ENCODE measurements at regions not wholly inside any gene's neighbourhood (a gene's known extent, or its start where the extent isn't known, plus 50 kb on each side); places are given as distances from the start of the nearest gene placed in this dataset.

DNA sequence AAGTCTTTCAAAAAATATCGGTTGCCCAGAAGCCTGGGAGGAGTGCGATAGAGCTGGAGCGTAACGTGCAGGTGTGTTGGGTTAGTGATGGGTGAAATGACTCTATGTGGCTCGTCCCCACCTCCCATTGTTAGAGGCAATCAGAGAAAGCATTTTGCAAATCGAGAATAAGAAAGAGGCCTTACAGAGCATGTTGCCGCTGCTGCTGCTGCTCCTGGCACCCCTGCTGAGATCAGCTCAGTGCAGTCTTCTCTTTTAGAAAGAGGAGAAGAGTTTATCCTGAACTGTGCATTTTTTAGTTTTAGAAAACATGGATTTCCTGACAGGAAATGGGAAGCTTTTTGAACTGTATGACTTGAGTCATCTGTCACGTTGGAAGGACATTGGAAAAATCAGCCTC lies 774.5 kb upstream of the RBFOX1 start:
- TF ChIP-seq, protein P1, sequence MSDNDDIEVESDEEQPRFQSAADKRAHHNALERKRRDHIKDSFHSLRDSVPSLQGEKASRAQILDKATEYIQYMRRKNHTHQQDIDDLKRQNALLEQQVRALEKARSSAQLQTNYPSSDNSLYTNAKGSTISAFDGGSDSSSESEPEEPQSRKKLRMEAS (IDR thresholded peaks at IDR 0.05), result no peak
- TF ChIP-seq, protein P2, sequence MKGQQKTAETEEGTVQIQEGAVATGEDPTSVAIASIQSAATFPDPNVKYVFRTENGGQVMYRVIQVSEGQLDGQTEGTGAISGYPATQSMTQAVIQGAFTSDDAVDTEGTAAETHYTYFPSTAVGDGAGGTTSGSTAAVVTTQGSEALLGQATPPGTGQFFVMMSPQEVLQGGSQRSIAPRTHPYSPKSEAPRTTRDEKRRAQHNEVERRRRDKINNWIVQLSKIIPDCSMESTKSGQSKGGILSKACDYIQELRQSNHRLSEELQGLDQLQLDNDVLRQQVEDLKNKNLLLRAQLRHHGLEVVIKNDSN (IDR thresholded peaks at IDR 0.05), result no peak
- no peak for TF ChIP-seq TAF1 (IDR thresholded peaks at IDR 0.05; ENCODE audit: low read depth)
- TF ChIP-seq YY1 (IDR thresholded peaks at IDR 0.05; ENCODE audit: low read depth), result no peak
- TF ChIP-seq EP300 (IDR thresholded peaks at IDR 0.05; ENCODE audit: borderline replicate concordance), result no peak
- TF ChIP-seq CEBPB (IDR thresholded peaks at IDR 0.05), result no peak
- no peak for TF ChIP-seq EGR1 (IDR thresholded peaks at IDR 0.05)
- no peak for TF ChIP-seq TCF12 (IDR thresholded peaks at IDR 0.05; ENCODE audit: low read depth)

DNA sequence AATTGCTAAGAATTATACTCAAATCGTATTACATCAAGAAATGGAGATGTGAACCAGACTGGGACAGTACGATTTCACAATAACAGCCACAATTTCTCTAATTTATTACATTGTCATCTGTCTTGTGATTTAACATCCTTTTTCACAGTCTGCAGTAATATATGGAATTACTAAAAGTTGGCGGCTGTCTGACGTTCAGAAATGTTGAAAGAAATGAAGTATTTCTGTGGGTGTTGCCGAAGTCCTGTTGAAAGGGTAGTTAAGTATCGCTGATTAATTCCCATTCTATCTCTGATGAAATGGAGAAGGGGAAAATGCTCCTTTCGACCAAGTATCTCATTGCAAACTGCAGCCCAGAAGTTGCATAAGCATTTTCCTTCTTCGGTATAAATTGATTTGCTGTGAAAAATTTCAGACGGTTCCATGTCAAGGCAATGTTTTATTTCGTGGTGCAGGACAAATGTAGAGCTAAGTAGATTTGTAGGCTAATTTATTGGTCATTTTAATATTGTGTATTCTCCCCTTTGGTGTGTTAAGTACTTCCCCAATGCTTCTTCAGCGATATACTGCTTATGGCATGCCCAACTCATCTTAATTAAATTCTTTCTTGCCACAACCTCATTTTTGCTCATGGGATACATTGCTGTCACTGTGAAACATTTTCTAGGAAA lies 775.2 kb upstream of the RBFOX1 start:
- TF ChIP-seq CREB1 (IDR thresholded peaks at IDR 0.05; ENCODE audit: low read depth), result no peak
- TF ChIP-seq EGR1 (IDR thresholded peaks at IDR 0.05), result no peak
- TF ChIP-seq EP300 (IDR thresholded peaks at IDR 0.05; ENCODE audit: borderline replicate concordance), result no peak
- no peak for TF ChIP-seq CEBPB (IDR thresholded peaks at IDR 0.05)
- TF ChIP-seq TEAD4 (IDR thresholded peaks at IDR 0.05), result no peak
- TF ChIP-seq, protein P2 (IDR thresholded peaks at IDR 0.05), result no peak
- TF ChIP-seq ZBTB7A (IDR thresholded peaks at IDR 0.05; ENCODE audit: low read depth), result no peak
- no peak for TF ChIP-seq TCF12 (IDR thresholded peaks at IDR 0.05; ENCODE audit: low read depth)
- TF ChIP-seq TAF1 (IDR thresholded peaks at IDR 0.05; ENCODE audit: low read depth), result no peak
- TF ChIP-seq, protein P3, sequence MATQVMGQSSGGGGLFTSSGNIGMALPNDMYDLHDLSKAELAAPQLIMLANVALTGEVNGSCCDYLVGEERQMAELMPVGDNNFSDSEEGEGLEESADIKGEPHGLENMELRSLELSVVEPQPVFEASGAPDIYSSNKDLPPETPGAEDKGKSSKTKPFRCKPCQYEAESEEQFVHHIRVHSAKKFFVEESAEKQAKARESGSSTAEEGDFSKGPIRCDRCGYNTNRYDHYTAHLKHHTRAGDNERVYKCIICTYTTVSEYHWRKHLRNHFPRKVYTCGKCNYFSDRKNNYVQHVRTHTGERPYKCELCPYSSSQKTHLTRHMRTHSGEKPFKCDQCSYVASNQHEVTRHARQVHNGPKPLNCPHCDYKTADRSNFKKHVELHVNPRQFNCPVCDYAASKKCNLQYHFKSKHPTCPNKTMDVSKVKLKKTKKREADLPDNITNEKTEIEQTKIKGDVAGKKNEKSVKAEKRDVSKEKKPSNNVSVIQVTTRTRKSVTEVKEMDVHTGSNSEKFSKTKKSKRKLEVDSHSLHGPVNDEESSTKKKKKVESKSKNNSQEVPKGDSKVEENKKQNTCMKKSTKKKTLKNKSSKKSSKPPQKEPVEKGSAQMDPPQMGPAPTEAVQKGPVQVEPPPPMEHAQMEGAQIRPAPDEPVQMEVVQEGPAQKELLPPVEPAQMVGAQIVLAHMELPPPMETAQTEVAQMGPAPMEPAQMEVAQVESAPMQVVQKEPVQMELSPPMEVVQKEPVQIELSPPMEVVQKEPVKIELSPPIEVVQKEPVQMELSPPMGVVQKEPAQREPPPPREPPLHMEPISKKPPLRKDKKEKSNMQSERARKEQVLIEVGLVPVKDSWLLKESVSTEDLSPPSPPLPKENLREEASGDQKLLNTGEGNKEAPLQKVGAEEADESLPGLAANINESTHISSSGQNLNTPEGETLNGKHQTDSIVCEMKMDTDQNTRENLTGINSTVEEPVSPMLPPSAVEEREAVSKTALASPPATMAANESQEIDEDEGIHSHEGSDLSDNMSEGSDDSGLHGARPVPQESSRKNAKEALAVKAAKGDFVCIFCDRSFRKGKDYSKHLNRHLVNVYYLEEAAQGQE (IDR thresholded peaks at IDR 0.05; ENCODE audit: low read depth), result no peak
- TF ChIP-seq RAD21 (IDR thresholded peaks at IDR 0.05; ENCODE audit: low read depth), result no peak
- no peak for TF ChIP-seq YY1 (IDR thresholded peaks at IDR 0.05; ENCODE audit: low read depth)
- TF ChIP-seq FOXM1 (IDR thresholded peaks at IDR 0.05; ENCODE audit: borderline replicate concordance, low read depth), result no peak
- TF ChIP-seq, protein P1 (IDR thresholded peaks at IDR 0.05), result no peak
- TF ChIP-seq NFIC (IDR thresholded peaks at IDR 0.05), result no peak

DNA sequence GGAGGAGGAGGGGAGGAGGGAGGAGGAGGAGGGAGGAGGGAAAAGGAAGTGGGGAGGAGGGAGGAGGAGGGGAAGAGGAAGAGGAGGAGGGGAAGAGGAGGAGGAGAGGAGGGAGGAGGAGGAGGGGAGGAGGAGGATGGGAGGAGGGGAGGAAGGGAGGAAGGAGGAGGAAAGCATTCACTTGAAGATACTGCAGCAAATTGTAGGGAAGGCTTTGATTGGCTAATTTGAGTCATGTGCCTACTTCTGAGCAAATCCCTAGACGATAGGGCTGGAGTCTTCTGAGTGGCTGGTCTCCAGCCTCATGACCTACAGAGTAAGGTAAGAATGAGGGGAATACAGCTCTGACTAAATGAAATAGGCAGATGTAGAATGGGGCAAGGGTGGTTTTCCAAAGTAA lies 783.2 kb upstream of the RBFOX1 start:
- TF ChIP-seq YY1 (IDR thresholded peaks at IDR 0.05; ENCODE audit: low read depth) (no peak), CEBPB (IDR thresholded peaks at IDR 0.05) (no peak), TCF12 (IDR thresholded peaks at IDR 0.05; ENCODE audit: low read depth) (no peak), NFIC (IDR thresholded peaks at IDR 0.05) (no peak), FOXM1 (IDR thresholded peaks at IDR 0.05; ENCODE audit: borderline replicate concordance, low read depth) (no peak), ZBTB7A (IDR thresholded peaks at IDR 0.05; ENCODE audit: low read depth) (no peak), TAF1 (IDR thresholded peaks at IDR 0.05; ENCODE audit: low read depth) (no peak), CREB1 (IDR thresholded peaks at IDR 0.05; ENCODE audit: low read depth) (no peak), RAD21 (IDR thresholded peaks at IDR 0.05; ENCODE audit: low read depth) (no peak), TEAD4 (IDR thresholded peaks at IDR 0.05) (no peak), EP300 (IDR thresholded peaks at IDR 0.05; ENCODE audit: borderline replicate concordance) (no peak), EGR1 (IDR thresholded peaks at IDR 0.05) (no peak)
- TF ChIP-seq, protein P1 (IDR thresholded peaks at IDR 0.05), result no peak
- TF ChIP-seq, protein P3 (IDR thresholded peaks at IDR 0.05; ENCODE audit: low read depth), result no peak
- TF ChIP-seq, protein P2 (IDR thresholded peaks at IDR 0.05), result no peak

DNA sequence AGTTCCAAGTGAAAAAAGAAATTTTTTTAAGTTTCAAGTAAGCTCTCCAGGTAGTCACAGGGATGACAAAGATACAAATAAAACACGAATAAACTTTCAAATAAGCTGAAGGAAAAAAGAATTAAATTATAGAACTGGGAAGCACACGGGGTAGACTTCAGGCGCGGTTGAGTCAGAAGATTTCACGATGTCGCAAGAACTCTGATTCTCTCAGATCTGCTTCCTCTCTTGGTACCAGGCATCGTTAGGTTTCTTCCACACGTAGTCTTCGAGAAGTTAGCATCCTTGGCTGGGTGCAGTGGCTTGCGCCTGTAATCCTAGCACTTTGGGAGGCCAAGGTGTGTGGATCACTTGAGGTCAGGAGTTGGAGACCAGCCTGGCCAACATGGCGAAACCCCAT lies 784.1 kb upstream of the RBFOX1 start:
- TF ChIP-seq, protein P1 (IDR thresholded peaks at IDR 0.05), result no peak
- TF ChIP-seq, protein P2 (IDR thresholded peaks at IDR 0.05), result no peak
- no peak for TF ChIP-seq RAD21 (IDR thresholded peaks at IDR 0.05; ENCODE audit: low read depth)
- TF ChIP-seq EP300 (IDR thresholded peaks at IDR 0.05; ENCODE audit: borderline replicate concordance), result no peak
- TF ChIP-seq ZBTB7A (IDR thresholded peaks at IDR 0.05; ENCODE audit: low read depth), result no peak
- TF ChIP-seq TCF12 (IDR thresholded peaks at IDR 0.05; ENCODE audit: low read depth), result no peak
- no peak for TF ChIP-seq YY1 (IDR thresholded peaks at IDR 0.05; ENCODE audit: low read depth)
- no peak for TF ChIP-seq CEBPB (IDR thresholded peaks at IDR 0.05)
- TF ChIP-seq TEAD4 (IDR thresholded peaks at IDR 0.05), result no peak
- no peak for TF ChIP-seq EGR1 (IDR thresholded peaks at IDR 0.05)
- TF ChIP-seq, protein P3 (IDR thresholded peaks at IDR 0.05; ENCODE audit: low read depth), result no peak
- TF ChIP-seq NFIC (IDR thresholded peaks at IDR 0.05), result no peak
- TF ChIP-seq FOXM1 (IDR thresholded peaks at IDR 0.05; ENCODE audit: borderline replicate concordance, low read depth), result no peak
- no peak for TF ChIP-seq TAF1 (IDR thresholded peaks at IDR 0.05; ENCODE audit: low read depth)
- TF ChIP-seq CREB1 (IDR thresholded peaks at IDR 0.05; ENCODE audit: low read depth), result no peak

Measured in Ishikawa (cell line).